IMR-90 (cell line): ENCODE measurements at regions not wholly inside any gene's neighbourhood (a gene's known extent, or its start where the extent isn't known, plus 50 kb on each side); places are given as distances from the start of the nearest gene placed in this dataset.

Experiments used
- ATAC-seq: fragments of 200-7000 bp; cut with Tn5 transposase; 2 replicates; pipeline ENCODE4 v1.9.1; 2020; ENCODE audit warnings: low read depth, mild to moderate bottlenecking, moderate library complexity
- BruUV-seq: library from RNA; stranded (reverse); fragments of 400-500 nt; replicated peaks from 2 replicates; lab custom pipeline; 2021; lab: Mats Ljungman, UMichigan
- CTCF ChIA-PET: fragments of 300-600 bp; formaldehyde crosslinking; extraction: SDS; loops from one replicate; lab custom pipeline; 2021; ENCODE audit warnings: antibody characterized with exemption; lab: Yijun Ruan, JAX
- POLR2A ChIA-PET: fragments of 300-600 bp; sonication (Branson Sonifier 250); formaldehyde crosslinking; loops from one replicate; lab custom pipeline; 2022; ENCODE audit warnings: antibody characterized with exemption; ENCODE audit not compliant: unreplicated experiment; lab: Charles Lee
- DNase-seq: peaks from one replicate; pipeline ENCODE4 v3.0.0; 2013
- H2AFZ ChIP-seq: replicated peaks from 2 replicates; pipeline ENCODE3; 2013; ENCODE audit warnings: low read length, mild to moderate bottlenecking; ENCODE audit not compliant: poor library complexity
- H2AK5ac ChIP-seq: 2 replicates; pipeline ENCODE4 v1.6.1; 2013; ENCODE audit warnings: low read depth, low read length, inconsistent platforms
- H2AK9ac ChIP-seq: replicated peaks from 2 replicates; pipeline ENCODE3; 2013; ENCODE audit warnings: mild to moderate bottlenecking, low read depth, low read length, moderate library complexity; ENCODE audit not compliant: poor library complexity
- H2BK120ac ChIP-seq: 2 replicates; pipeline ENCODE4 v1.6.1; 2013; ENCODE audit warnings: low read depth, low read length, inconsistent platforms
- H2BK15ac ChIP-seq: 3 replicates; pipeline ENCODE4 v1.6.1; 2013; ENCODE audit warnings: low read depth, low read length, inconsistent platforms
- H2BK20ac ChIP-seq: 2 replicates; pipeline ENCODE4 v1.6.1; 2013; ENCODE audit warnings: low read depth, mild to moderate bottlenecking, inconsistent platforms, low read length, moderate library complexity
- H2BK5ac ChIP-seq: 2 replicates; pipeline ENCODE4 v1.6.1; 2013; ENCODE audit warnings: mild to moderate bottlenecking, low read depth, low read length, inconsistent platforms; ENCODE audit not compliant: poor library complexity, severe bottlenecking
- H3K14ac ChIP-seq: replicated peaks from 2 replicates; pipeline ENCODE4 v1.6.1; 2013; ENCODE audit warnings: low read depth, low read length, inconsistent platforms
- H3K18ac ChIP-seq: 2 replicates; pipeline ENCODE4 v1.6.1; 2013; ENCODE audit warnings: low read depth, low read length, control low read depth
- H3K23ac ChIP-seq: 2 replicates; pipeline ENCODE4 v1.6.1; 2013; ENCODE audit warnings: low read depth, low read length, inconsistent platforms
- H3K27ac ChIP-seq: 2 replicates; pipeline ENCODE4 v1.5.1; 2013; ENCODE audit warnings: mild to moderate bottlenecking, control low read depth, low read length; ENCODE audit not compliant: insufficient read depth
- H3K27me3 ChIP-seq: 2 replicates; pipeline ENCODE4 v1.6.1; 2013; ENCODE audit warnings: low read length; ENCODE audit not compliant: control insufficient read depth, insufficient read depth
- H3K36me3 ChIP-seq: 2 replicates; pipeline ENCODE4 v1.6.1; 2013; ENCODE audit warnings: low read length, mixed read lengths; ENCODE audit not compliant: control insufficient read depth, insufficient read depth
- H3K4ac ChIP-seq: 2 replicates; pipeline ENCODE4 v1.6.1; 2013; ENCODE audit warnings: low read depth, low read length, inconsistent platforms
- H3K4me1 ChIP-seq: 2 replicates; pipeline ENCODE4 v1.6.1; 2013; ENCODE audit warnings: low read length, mixed read lengths; ENCODE audit not compliant: control insufficient read depth, insufficient read depth
- H3K4me2 ChIP-seq: 2 replicates; pipeline ENCODE4 v1.6.1; 2013; ENCODE audit warnings: low read depth, mild to moderate bottlenecking, control low read depth, low read length, moderate library complexity
- H3K4me3 ChIP-seq: 2 replicates; pipeline ENCODE4 v1.5.1; 2013; ENCODE audit warnings: low read depth, mild to moderate bottlenecking, control low read depth, low read length, moderate library complexity; ENCODE audit not compliant: insufficient read depth
- H3K56ac ChIP-seq: 2 replicates; pipeline ENCODE4 v1.6.1; 2013; ENCODE audit warnings: low read length, inconsistent platforms; ENCODE audit not compliant: insufficient read depth; ENCODE audit errors: extremely low read depth
- H3K79me1 ChIP-seq, 2 experiments: 2 replicates each; pipeline ENCODE4 v1.6.1; 2013; ENCODE audit warnings: low read length in 2 of 2, inconsistent platforms in 1 of 2, low read depth in 1 of 2
- H3K9ac ChIP-seq: 2 replicates; pipeline ENCODE4 v1.6.1; 2013; ENCODE audit warnings: low read depth, low read length, control low read depth
- H3K9me1 ChIP-seq: 2 replicates; pipeline ENCODE4 v1.6.1; 2013; ENCODE audit warnings: low read length, inconsistent platforms; ENCODE audit not compliant: insufficient read depth
- H3K9me3 ChIP-seq: 2 replicates; pipeline ENCODE4 v1.6.1; 2013; ENCODE audit warnings: low read length; ENCODE audit not compliant: control insufficient read depth, insufficient read depth
- H4K20me1 ChIP-seq: 2 replicates; pipeline ENCODE4 v1.6.1; 2013; ENCODE audit warnings: low read length, inconsistent platforms; ENCODE audit not compliant: insufficient read depth
- H4K5ac ChIP-seq: 2 replicates; pipeline ENCODE4 v1.6.1; 2013; ENCODE audit warnings: mild to moderate bottlenecking, low read depth, low read length, control low read depth
- H4K8ac ChIP-seq, 2 experiments: 2 replicates each; pipeline ENCODE4 v1.6.1; 2013; ENCODE audit warnings: low read depth in 2 of 2, low read length in 2 of 2, control low read depth in 1 of 2, inconsistent platforms in 1 of 2
- H4K91ac ChIP-seq: 2 replicates; pipeline ENCODE4 v1.6.1; 2013; ENCODE audit warnings: low read depth, low read length, inconsistent platforms; ENCODE audit not compliant: insufficient read depth
- FOS ChIP-seq: fragments of 150-350 bp; IDR thresholded peaks from 2 replicates; pipeline ENCODE4 v1.6.1; 2016; ENCODE audit warnings: low read depth, low read length
- MAFK ChIP-seq: IDR thresholded peaks from 2 replicates; pipeline ENCODE4 v1.6.1; 2012; ENCODE audit warnings: low read depth, low read length, improper control_type of control experiment
- MXI1 ChIP-seq: IDR thresholded peaks from 2 replicates; pipeline ENCODE4 v1.6.1; 2012; ENCODE audit warnings: low read depth, mild to moderate bottlenecking, low read length, moderate library complexity, borderline replicate concordance
- NFE2L2 ChIP-seq: fragments of 150-350 bp; IDR thresholded peaks from 2 replicates; pipeline ENCODE4 v1.6.1; 2016; ENCODE audit warnings: low read depth, mild to moderate bottlenecking, low read length
- POLR2A ChIP-seq: IDR thresholded peaks from 2 replicates; pipeline ENCODE4 v1.6.1; 2012; ENCODE audit warnings: mild to moderate bottlenecking, low read depth, low read length
- RAD21 ChIP-seq: IDR thresholded peaks from 2 replicates; pipeline ENCODE4 v1.6.1; 2012; ENCODE audit warnings: low read length, improper control_type of control experiment
- RCOR1 ChIP-seq: IDR thresholded peaks from 2 replicates; pipeline ENCODE4 v1.6.1; 2012; ENCODE audit warnings: mild to moderate bottlenecking, low read length, improper control_type of control experiment; ENCODE audit not compliant: insufficient replicate concordance
- RFX5 ChIP-seq: IDR thresholded peaks from 2 replicates; pipeline ENCODE4 v1.8.0; 2012; ENCODE audit warnings: low read depth, mild to moderate bottlenecking, low read length, moderate library complexity
- SMC3 ChIP-seq: fragments of 150-350 bp; IDR thresholded peaks from 2 replicates; pipeline ENCODE4 v1.6.1; 2016; ENCODE audit warnings: low read depth, mild to moderate bottlenecking, antibody characterized with exemption, low read length, moderate library complexity
- WGBS, 2 experiments: methylation state at CpG; one replicate each; pipeline versions ENCODE4 v1.1.5 to v1.1.7; 2013; ENCODE audit warnings: missing lambda C conversion rate in 2 of 2; ENCODE audit not compliant: insufficient read length in 1 of 2; ENCODE audit errors: extremely low coverage in 2 of 2; 5-methylcytosine and 5-hydroxymethylcytosine counted together
- dilution Hi-C: fragments of 300-500 bp; cut with HindIII; formaldehyde crosslinking; loops from one replicate; pipeline ENCODE4 v1.14.3; 2018; ENCODE audit warnings: low sequenced_read_pairs; ENCODE audit not compliant: unreplicated experiment
- in situ Hi-C: fragments of 300-500 bp; cut with MboI; formaldehyde crosslinking; loops from 3 replicates; pipeline ENCODE4 v1.14.3; 2019; ENCODE audit warnings: low sequenced_read_pairs, inconsistent platforms, mixed read lengths
- intact Hi-C: fragments of 100-400 bp; cut with micrococcal nuclease; formaldehyde crosslinking; loops from 2 replicates; pipeline ENCODE4 v1.10.0; 2022
- TF ChIP-seq, protein P1 (sequence below): conservative IDR thresholded peaks from 2 replicates; pipeline ENCODE4 v1.5.1; 2012; ENCODE audit warnings: mild to moderate bottlenecking, low read depth, low read length, improper control_type of control experiment

DNA sequence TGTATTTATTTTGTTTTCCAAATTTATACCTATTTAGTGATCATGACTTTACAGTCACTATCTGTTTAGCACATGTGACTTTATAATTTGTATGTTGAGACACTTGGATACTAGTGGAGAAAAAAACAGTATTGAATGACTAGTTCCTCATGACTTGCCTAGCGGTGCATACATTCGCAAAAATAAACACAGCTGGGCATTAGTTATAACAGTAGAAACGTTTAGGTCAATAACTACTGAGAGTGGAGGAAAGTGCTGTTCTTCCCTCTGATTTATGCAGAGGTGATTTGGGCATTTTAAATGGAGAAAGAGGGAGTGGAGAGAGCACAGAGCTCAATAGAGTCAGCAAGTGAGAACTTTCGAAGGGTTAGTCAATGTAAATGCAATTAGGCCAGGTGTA is 1679.0 kb upstream of the B3GALT2 start:
- dilution Hi-C loops: no loop called here
- Histone ChIP-seq H3K4me1 (no peaks in the 10 kb centered on the region), H3K27ac (no peak overlapping the region), H2BK120ac (no peak overlapping the region), H3K79me1 (no peaks in the 10 kb centered on the region), H2BK5ac (no peak overlapping the region), H2BK20ac (no peak overlapping the region), H3K9ac (no peak overlapping the region), H3K4me2 (no peak overlapping the region), H4K8ac (no peak overlapping the region), H3K14ac (no peak overlapping the region), H3K9me1 (no peaks in the 10 kb centered on the region), H2AFZ (no peak overlapping the region), H2AK5ac (no peak overlapping the region), H4K91ac (no peak overlapping the region), H3K27me3 (no peaks in the 10 kb centered on the region), H3K18ac (no peak overlapping the region), H4K5ac (no peak overlapping the region), H3K9me3 (no peaks in the 10 kb centered on the region), H3K36me3 (no peaks in the 10 kb centered on the region), H2BK15ac (no peak overlapping the region), H2AK9ac (no peak overlapping the region), H4K20me1 (no peaks in the 10 kb centered on the region), H3K4me3 (no peak overlapping the region), H3K23ac (no peak overlapping the region), H3K4ac (no peak overlapping the region), H3K56ac (no peak overlapping the region)
- BruUV-seq: no TSS peak
- ATAC-seq (no peak), DNase-seq (peak; percentile 65)
- ChIA-PET POLR2A (no interaction called here), CTCF (no interaction called here)
- TF ChIP-seq MXI1 (no peak), RCOR1 (no peak), NFE2L2 (no peak), POLR2A (no peak), RAD21 (no peak), MAFK (no peak), FOS (no peak), SMC3 (no peak), RFX5 (no peak)
- TF ChIP-seq, protein P1, sequence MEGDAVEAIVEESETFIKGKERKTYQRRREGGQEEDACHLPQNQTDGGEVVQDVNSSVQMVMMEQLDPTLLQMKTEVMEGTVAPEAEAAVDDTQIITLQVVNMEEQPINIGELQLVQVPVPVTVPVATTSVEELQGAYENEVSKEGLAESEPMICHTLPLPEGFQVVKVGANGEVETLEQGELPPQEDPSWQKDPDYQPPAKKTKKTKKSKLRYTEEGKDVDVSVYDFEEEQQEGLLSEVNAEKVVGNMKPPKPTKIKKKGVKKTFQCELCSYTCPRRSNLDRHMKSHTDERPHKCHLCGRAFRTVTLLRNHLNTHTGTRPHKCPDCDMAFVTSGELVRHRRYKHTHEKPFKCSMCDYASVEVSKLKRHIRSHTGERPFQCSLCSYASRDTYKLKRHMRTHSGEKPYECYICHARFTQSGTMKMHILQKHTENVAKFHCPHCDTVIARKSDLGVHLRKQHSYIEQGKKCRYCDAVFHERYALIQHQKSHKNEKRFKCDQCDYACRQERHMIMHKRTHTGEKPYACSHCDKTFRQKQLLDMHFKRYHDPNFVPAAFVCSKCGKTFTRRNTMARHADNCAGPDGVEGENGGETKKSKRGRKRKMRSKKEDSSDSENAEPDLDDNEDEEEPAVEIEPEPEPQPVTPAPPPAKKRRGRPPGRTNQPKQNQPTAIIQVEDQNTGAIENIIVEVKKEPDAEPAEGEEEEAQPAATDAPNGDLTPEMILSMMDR: no peak
- in situ Hi-C loops: no loop called here
- no CpG with 5 or more reads among the region's 4 CpGs for WGBS, 2 experiments
- intact Hi-C loops: no loop called here
